C4-2B (cell line): ENCODE measurements at regions not wholly inside any gene's neighbourhood (a gene's known extent, or its start where the extent isn't known, plus 50 kb on each side); places are given as distances from the start of the nearest gene placed in this dataset.

Experiments
- H3K27ac ChIP-seq: fragments of 450-650 bp; 2 replicates; pipeline ENCODE4 v1.5.1; 2017
- CTCF ChIP-seq: fragments of 450-650 bp; conservative IDR thresholded peaks from 2 replicates; pipeline ENCODE4 v1.5.1; 2017; ENCODE audit warnings: mild to moderate bottlenecking
- ZFX ChIP-seq: fragments of 450-650 bp; IDR thresholded peaks from 2 replicates; pipeline ENCODE4 v1.6.1; 2017

- no peak overlapping the region for H3K27ac ChIP-seq
- TF ChIP-seq CTCF (no peak), ZFX (no peak)
Observed at GRCh38 chr11:32531528-32531927, 52.1 kb upstream of the EIF3M start.

- TF ChIP-seq CTCF (no peak), ZFX (no peak)
Observed at GRCh38 chr11:32529994-32530588, 53.5 kb upstream of the EIF3M start.

GRCh38 chr11:32527261-32528175 lies 56.1 kb upstream of the EIF3M start:
- TF ChIP-seq CTCF, result no peak
- TF ChIP-seq ZFX, result no peak
- no peak overlapping the region for H3K27ac ChIP-seq

More at GRCh38 chr11:32529994-32530588, 53.5 kb upstream of the EIF3M start:
- no peak overlapping the region for H3K27ac ChIP-seq

- H3K27ac ChIP-seq, result no peak overlapping the region
- TF ChIP-seq ZFX (no peak), CTCF (no peak)
Observed at GRCh38 chr11:32526760-32527159, 56.9 kb upstream of the EIF3M start.

GRCh38 chr11:32511926-32512325 lies 71.7 kb upstream of the EIF3M start:
- TF ChIP-seq ZFX (no peak), CTCF (no peak)
- H3K27ac ChIP-seq, result no peak overlapping the region

GRCh38 chr11:32510039-32510438 lies 73.6 kb upstream of the EIF3M start:
- no peak overlapping the region for H3K27ac ChIP-seq

More at GRCh38 chr11:32510039-32510438, 73.6 kb upstream of the EIF3M start:
- TF ChIP-seq ZFX (no peak), CTCF (no peak)
